ENCODE measurements at regions not wholly inside any gene's neighbourhood (a gene's known extent, or its start where the extent isn't known, plus 50 kb on each side); places are given as distances from the start of the nearest gene placed in this dataset.

DNA sequence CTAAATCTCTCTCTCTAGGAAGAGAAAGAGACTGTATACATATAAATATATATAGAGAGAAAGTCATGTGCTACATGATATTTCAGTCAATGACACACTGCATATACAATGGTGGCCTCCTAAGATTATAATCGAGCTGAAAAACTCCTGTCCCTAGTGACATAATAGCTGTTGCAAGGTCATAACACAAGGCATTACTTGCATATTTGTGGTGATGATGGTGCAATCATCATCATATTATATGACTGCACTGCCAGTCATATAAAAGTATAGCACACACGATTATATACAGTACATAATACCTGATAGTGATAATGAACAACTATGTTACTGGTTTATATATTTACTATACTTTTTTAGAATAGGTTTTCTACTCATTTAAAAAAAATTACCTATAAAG lies 316.7 kb downstream of the FGFR2 start:
- no peaks in the 10 kb centered on the region for H3K36me3 Mint-ChIP-seq
- no peak overlapping the region for H3K27ac Mint-ChIP-seq
- peaks cover 0 to 10% (median 3%) of the 10 kb centered on the region in 6 donors for H3K9me3 Mint-ChIP-seq
- no peak for DNase-seq
- H3K27me3 Mint-ChIP-seq (ENCODE audit: low read depth in 3 of 3): peaks cover 1 to 6% (median 2%) of the 10 kb centered on the region in 3 donors
- no peak overlapping the region for H3K4me3 Mint-ChIP-seq
- H3K4me1 Mint-ChIP-seq: no peaks in the 10 kb centered on the region

DNA sequence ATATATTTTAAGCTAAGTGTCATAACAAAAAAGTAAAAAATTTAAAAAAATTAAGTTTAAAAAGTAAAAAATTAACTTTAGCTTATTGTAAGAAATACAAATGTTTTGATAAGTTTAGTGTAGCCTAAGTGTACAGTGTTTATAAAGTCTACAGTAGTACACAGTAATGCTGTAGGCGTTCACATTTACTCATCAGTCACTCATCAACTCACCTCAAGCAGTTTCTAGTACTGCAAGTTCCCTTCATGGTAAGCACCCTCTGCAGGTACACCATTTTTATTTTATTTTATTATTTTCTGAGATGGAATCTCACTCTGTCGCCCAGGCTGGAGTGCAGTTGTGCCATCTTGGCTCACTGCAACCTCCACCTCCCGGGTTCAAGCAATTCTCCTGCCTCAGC lies 316.0 kb downstream of the FGFR2 start:
- Mint-ChIP-seq H3K27ac (no peak overlapping the region), H3K27me3 (ENCODE audit: low read depth in 3 of 3) (peaks cover 1 to 5% (median 2%) of the 10 kb centered on the region in 3 donors), H3K4me1 (no peaks in the 10 kb centered on the region), H3K9me3 (peaks cover 0 to 8% (median 3%) of the 10 kb centered on the region in 6 donors), H3K36me3 (no peaks in the 10 kb centered on the region), H3K4me3 (no peak overlapping the region)
- no peak for DNase-seq

DNA sequence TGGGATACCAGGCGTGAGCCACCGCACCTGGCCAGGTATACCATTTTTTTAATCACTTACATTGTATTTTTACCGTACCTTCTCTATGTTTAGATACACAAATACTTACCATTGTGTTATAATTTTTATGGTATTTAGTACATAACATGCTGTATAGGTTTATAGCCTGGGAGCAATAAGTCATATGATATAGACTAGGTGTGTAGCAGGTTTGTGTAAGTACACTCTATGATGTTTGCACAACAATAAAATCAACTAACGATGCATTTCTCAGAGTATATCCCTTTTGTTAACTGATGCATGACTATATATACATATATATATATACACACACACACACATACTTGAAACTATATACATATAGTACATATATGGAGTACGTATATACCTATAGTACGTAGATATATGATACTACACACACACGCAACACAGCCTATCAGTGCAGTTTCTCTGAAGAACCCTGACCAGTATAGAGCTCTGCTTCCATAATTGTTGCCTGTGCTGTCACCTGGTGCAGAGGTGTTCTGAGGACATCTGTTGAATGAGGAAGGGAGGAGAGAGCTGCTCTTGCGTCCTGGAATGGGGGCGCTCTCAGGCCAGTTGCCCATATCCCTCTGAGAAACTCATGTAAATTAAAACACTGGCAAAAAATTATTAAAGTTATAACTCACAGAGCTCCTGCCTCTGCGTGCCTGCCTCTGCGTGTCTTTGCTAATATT lies 315.3 kb downstream of the FGFR2 start:
- H3K4me1 Mint-ChIP-seq: no peaks in the 10 kb centered on the region
- peaks cover 0 to 8% (median under 1%) of the 10 kb centered on the region in 6 donors for H3K9me3 Mint-ChIP-seq
- H3K27ac Mint-ChIP-seq: no peak overlapping the region
- peaks cover 1 to 5% (median 3%) of the 10 kb centered on the region in 3 donors for H3K27me3 Mint-ChIP-seq (ENCODE audit: low read depth in 3 of 3)
- DNase-seq: no peak
- H3K36me3 Mint-ChIP-seq: no peaks in the 10 kb centered on the region
- no peak overlapping the region for H3K4me3 Mint-ChIP-seq

GRCh38 chr10:121284936-121285335 lies 313.3 kb downstream of the FGFR2 start:
- H3K4me1 Mint-ChIP-seq: no peaks in the 10 kb centered on the region
- peaks cover 0 to 3% (median 3%) of the 10 kb centered on the region in 3 donors for H3K27me3 Mint-ChIP-seq (ENCODE audit: low read depth in 3 of 3)
- peaks cover 0 to 5% (median 0%) of the 10 kb centered on the region in 6 donors for H3K9me3 Mint-ChIP-seq
- H3K4me3 Mint-ChIP-seq: no peak overlapping the region
- DNase-seq: no peak
- H3K36me3 Mint-ChIP-seq: no peaks in the 10 kb centered on the region
- no peak overlapping the region for H3K27ac Mint-ChIP-seq

GRCh38 chr10:121285406-121286196 lies 312.6 kb downstream of the FGFR2 start:
- H3K36me3 Mint-ChIP-seq: no peaks in the 10 kb centered on the region
- H3K4me1 Mint-ChIP-seq: no peaks in the 10 kb centered on the region

DNA sequence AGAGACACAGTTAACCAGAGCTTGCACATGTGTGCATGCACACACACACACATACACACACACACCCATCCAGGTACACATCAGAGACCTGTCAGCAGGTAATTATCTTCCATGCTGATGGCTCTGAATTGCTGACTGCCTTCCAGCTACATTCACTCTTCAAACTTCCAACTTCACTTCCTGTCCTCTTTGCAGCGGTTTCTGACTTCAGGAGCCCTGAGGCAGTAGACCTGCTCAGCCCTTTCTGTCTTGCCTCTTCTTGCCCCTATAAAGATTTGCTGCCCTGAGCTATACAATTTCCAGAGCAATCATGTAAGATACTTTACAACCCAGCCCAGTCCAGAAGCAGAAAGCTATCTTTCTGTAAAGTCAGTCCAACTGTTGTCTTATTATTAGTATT lies 310.2 kb downstream of the FGFR2 start:
- Mint-ChIP-seq H3K27ac (no peak overlapping the region), H3K4me1 (no peaks in the 10 kb centered on the region), H3K27me3 (ENCODE audit: low read depth in 3 of 3) (peaks cover 0 to 9% (median 3%) of the 10 kb centered on the region in 3 donors), H3K9me3 (peaks cover 0 to 5% (median 0%) of the 10 kb centered on the region in 6 donors), H3K4me3 (no peak overlapping the region), H3K36me3 (no peaks in the 10 kb centered on the region)
- no peak for DNase-seq

More at GRCh38 chr10:121285406-121286196, 312.6 kb downstream of the FGFR2 start:
- H3K4me3 Mint-ChIP-seq: no peak overlapping the region
- H3K27ac Mint-ChIP-seq: no peak overlapping the region
- peaks cover 0 to 3% (median 3%) of the 10 kb centered on the region in 3 donors for H3K27me3 Mint-ChIP-seq (ENCODE audit: low read depth in 3 of 3)
- H3K9me3 Mint-ChIP-seq: peaks cover 0 to 5% (median 0%) of the 10 kb centered on the region in 6 donors
- no peak for DNase-seq

DNA sequence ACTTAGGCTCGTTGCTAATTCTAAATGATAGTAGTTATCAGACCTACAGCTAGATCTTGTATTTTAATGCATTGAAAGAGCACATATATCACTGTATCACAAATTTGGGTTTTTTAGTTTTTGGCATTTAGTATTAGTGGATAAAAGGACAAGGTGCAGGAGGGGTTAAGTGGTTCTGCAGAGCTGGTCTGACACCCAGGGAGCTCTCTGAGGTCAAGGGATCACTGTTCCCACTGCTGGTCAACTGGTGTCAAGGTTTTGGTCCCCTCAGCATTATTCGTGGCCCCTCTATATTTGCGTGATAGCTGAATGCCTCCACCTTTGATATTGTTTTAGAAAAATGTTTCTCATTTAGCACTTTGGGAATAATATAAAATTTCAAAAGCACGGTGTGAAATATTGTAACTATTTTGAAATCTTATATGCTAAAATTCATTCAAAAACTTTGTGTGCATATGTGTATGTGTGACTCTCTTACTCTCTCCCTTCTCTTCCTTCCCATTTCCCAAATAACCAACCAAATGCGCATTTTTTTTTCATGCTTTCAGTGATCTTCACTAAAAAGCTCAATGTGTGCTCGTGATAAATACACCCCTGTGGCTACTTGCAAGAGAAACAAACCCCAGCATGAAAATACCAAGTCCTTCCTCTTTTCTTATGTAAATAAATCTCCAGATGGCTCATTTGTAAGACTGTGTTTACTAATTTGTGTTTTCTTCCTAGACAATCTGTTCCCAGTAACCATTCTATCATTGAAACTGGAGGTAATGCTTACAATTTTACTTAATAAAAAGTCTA lies 309.2 kb downstream of the FGFR2 start:
- Mint-ChIP-seq H3K4me3 (no peak overlapping the region), H3K27me3 (ENCODE audit: low read depth in 3 of 3) (peaks cover 0 to 9% (median 3%) of the 10 kb centered on the region in 3 donors), H3K36me3 (no peaks in the 10 kb centered on the region)

DNA sequence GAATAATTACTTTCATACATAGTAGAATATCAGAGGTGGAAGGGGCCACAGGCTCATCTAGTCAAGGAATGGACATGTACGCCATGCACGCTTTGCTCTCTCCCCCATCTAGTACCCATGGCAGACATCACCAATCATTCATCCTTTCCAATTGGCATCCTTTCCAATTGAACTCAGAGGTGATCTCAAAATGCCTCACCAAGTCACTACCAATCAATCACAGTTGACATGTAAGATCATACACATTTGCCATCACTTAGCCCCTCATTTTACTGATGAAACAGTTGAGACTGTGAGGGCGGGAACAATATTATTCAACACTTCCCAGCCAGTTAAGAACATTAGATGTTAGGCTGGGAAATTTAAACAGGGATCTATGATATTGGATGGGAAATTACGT lies 308.4 kb downstream of the FGFR2 start:
- Mint-ChIP-seq H3K27me3 (ENCODE audit: low read depth in 3 of 3) (peaks cover 0 to 9% (median 3%) of the 10 kb centered on the region in 3 donors), H3K4me3 (no peak overlapping the region), H3K4me1 (no peaks in the 10 kb centered on the region), H3K36me3 (no peaks in the 10 kb centered on the region), H3K27ac (no peak overlapping the region), H3K9me3 (peaks cover 0 to 5% (median 0%) of the 10 kb centered on the region in 6 donors)
- DNase-seq: no peak

More for the DNA sequence above, 309.2 kb downstream of the FGFR2 start:
- Mint-ChIP-seq H3K27ac (no peak overlapping the region), H3K9me3 (peaks cover 0 to 5% (median 0%) of the 10 kb centered on the region in 6 donors), H3K4me1 (no peaks in the 10 kb centered on the region)
- no peak for DNase-seq

DNA sequence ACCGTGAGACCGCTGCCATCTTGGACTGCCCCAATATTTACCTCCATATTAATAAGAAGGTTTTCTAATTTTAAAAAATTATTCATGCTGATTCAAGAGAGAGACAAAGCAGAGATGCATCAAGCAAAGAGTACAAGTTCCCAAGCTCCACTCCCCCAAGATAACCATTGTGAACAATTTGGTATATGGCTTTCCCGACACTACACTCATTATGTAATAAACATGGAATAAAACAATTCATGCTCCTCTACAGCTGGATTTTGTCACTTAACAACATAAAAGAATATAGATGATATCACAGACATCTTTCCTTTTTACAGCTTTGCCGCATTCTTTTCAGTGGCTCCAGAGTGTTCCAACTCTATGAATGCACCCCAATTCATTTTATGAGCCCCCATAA lies 307.6 kb downstream of the FGFR2 start:
- H3K4me3 Mint-ChIP-seq: no peak overlapping the region

GRCh38 chr10:121291376-121291775 lies 306.9 kb downstream of the FGFR2 start:
- Mint-ChIP-seq H3K36me3 (no peaks in the 10 kb centered on the region), H3K9me3 (no peaks in the 10 kb centered on the region), H3K27me3 (ENCODE audit: low read depth in 3 of 3) (peaks cover 0 to 9% (median 0%) of the 10 kb centered on the region in 3 donors), H3K27ac (no peak overlapping the region), H3K4me3 (no peak overlapping the region), H3K4me1 (no peaks in the 10 kb centered on the region)
- DNase-seq: no peak

More for the DNA sequence above, 307.6 kb downstream of the FGFR2 start:
- Mint-ChIP-seq H3K27me3 (ENCODE audit: low read depth in 3 of 3) (peaks cover 0 to 9% (median 0%) of the 10 kb centered on the region in 3 donors), H3K4me1 (no peaks in the 10 kb centered on the region), H3K27ac (no peak overlapping the region), H3K36me3 (no peaks in the 10 kb centered on the region), H3K9me3 (peaks cover 0 to 1% (median 0%) of the 10 kb centered on the region in 6 donors)
- no peak for DNase-seq

DNA sequence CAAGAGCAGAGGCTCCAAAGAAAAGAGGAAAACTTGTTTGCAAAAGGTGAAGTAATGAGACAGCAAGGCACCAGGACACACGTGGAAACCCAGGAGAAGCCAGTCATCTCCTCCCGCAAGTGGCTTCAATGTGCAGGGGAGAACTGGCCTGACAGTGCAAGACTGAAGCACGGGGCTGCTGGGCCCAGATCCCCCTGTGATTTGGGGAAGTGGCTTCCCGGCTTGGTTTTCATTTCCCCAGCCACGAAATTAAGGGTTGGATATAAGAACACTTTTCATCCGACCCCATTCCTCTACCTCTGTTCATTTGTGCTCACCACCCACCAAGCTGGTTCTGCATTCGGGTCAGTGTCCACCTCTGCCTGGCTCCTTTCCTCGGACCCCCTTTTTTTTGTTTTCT lies 306.4 kb downstream of the FGFR2 start:
- no peak for DNase-seq
- Mint-ChIP-seq H3K36me3 (no peaks in the 10 kb centered on the region), H3K4me3 (no peak overlapping the region), H3K9me3 (no peaks in the 10 kb centered on the region), H3K27ac (no peak overlapping the region), H3K27me3 (ENCODE audit: low read depth in 3 of 3) (peaks cover 0 to 9% (median 0%) of the 10 kb centered on the region in 3 donors), H3K4me1 (no peaks in the 10 kb centered on the region)

DNA sequence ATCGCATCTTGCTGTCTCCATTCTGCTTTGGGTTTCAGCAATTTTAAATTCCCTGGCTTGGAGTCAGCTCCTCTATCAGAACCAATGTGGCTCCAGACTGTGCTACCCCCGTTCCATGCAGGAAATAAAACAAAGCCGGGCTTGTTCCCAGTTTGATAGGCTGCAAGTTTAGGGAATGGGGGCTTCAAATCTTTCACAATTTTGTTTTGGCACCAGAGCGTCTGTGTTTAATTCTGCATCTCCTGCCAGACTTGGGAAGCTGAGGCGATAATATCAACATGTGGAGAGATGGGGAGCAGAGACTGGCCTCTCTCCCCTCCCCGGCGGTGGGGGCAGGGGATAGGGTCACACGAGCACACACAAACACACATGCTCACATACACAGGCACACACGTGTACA lies 305.9 kb downstream of the FGFR2 start:
- Mint-ChIP-seq H3K4me1 (no peaks in the 10 kb centered on the region), H3K27ac (no peak overlapping the region), H3K4me3 (no peak overlapping the region), H3K36me3 (no peaks in the 10 kb centered on the region), H3K27me3 (ENCODE audit: low read depth in 3 of 3) (peaks cover 0 to 9% (median 0%) of the 10 kb centered on the region in 3 donors), H3K9me3 (no peaks in the 10 kb centered on the region)
- DNase-seq: no peak

DNA sequence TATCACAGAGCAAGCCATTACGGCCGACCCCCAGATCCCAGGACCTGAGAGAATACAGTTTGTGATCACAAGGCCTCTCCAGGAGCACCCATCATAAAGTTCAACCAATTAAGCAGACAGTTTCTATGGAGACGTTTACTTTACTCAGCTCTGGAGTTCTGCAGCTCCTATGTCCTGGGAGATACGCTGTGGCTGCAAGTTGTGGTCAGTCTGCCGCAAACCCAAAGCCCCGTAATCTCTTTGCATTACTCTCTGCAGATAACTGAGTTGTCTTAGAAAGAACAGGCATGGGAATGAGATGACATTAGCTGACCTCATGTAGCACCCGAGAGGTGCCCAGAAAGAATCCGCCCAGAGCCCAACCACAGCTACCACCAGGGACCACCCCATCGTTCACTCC lies 305.1 kb downstream of the FGFR2 start:
- no peak for DNase-seq
- no peaks in the 10 kb centered on the region for H3K9me3 Mint-ChIP-seq
- no peaks in the 10 kb centered on the region for H3K36me3 Mint-ChIP-seq
- peaks cover 0 to 6% (median 0%) of the 10 kb centered on the region in 3 donors for H3K27me3 Mint-ChIP-seq (ENCODE audit: low read depth in 3 of 3)
- H3K27ac Mint-ChIP-seq: no peak overlapping the region
- no peaks in the 10 kb centered on the region for H3K4me1 Mint-ChIP-seq
- no peak overlapping the region for H3K4me3 Mint-ChIP-seq

Measured in immature natural killer cell (primary cell).